WTC11 (cell line): ENCODE measurements at regions not wholly inside any gene's neighbourhood (a gene's known extent, or its start where the extent isn't known, plus 50 kb on each side); places are given as distances from the start of the nearest gene placed in this dataset.
A peak's percentile ranks its signal among the peaks of the same experiment; 100 is the strongest.
"Not testable (repeated sequence)": the region's sequence is repeated elsewhere in the genome, so short reads cannot be mapped to it uniquely, and the experiment has no call there.

Experiments
- ATAC-seq: fragments of 200-7000 bp; cut with Tn5 transposase; 2 replicates; pipeline ENCODE4 v1.10.0; 2021; ENCODE audit warnings: mild to moderate bottlenecking, moderate library complexity
- CTCF ChIA-PET: fragments of 300-600 bp; sonication (Branson Sonifier 250); formaldehyde crosslinking; loops from one replicate; lab custom pipeline; 2021; ENCODE audit warnings: antibody characterized with exemption; lab: Charles Lee
- POLR2A ChIA-PET: fragments of 350-600 bp; sonication (Branson Sonifier 250); formaldehyde crosslinking; loops from one replicate; lab custom pipeline; 2021; ENCODE audit warnings: antibody characterized with exemption; lab: Charles Lee
- DNase-seq: peaks from one replicate; pipeline ENCODE4 v3.0.0; 2021; ENCODE audit warnings: low spot score
- H3K27ac Mint-ChIP-seq: 2 replicates; pipeline ENCODE4 v1.8.0; 2021; ENCODE audit warnings: mixed read lengths
- H3K27me3 Mint-ChIP-seq: 2 replicates; pipeline ENCODE4 v1.8.0; 2021; ENCODE audit warnings: low read depth, mild to moderate bottlenecking, moderate library complexity, mixed read lengths
- H3K36me3 Mint-ChIP-seq: 2 replicates; pipeline ENCODE4 v1.8.0; 2021; ENCODE audit warnings: mixed read lengths
- H3K4me1 Mint-ChIP-seq: 2 replicates; pipeline ENCODE4 v1.8.0; 2022; ENCODE audit warnings: mixed read lengths
- H3K4me3 Mint-ChIP-seq: 2 replicates; pipeline ENCODE4 v1.8.0; 2021; ENCODE audit warnings: mild to moderate bottlenecking, moderate library complexity, mixed read lengths
- H3K9me3 Mint-ChIP-seq: 2 replicates; pipeline ENCODE4 v1.8.0; 2021; ENCODE audit warnings: mixed read lengths
- GABPB1 ChIP-seq: sonication (generic); formaldehyde crosslinking; IDR thresholded peaks from 2 replicates; pipeline ENCODE4 v1.8.1; 2023; ENCODE audit warnings: mild to moderate bottlenecking, missing genetic modification reagents

- POLR2A ChIA-PET, H3K27ac Mint-ChIP-seq, CTCF ChIA-PET, H3K36me3 Mint-ChIP-seq, H3K4me3 Mint-ChIP-seq, DNase-seq, H3K4me1 Mint-ChIP-seq, ATAC-seq: not testable (repeated sequence)
- peaks cover 24% of the 10 kb centered on the region for H3K27me3 Mint-ChIP-seq
- peaks cover 16% of the 10 kb centered on the region for H3K9me3 Mint-ChIP-seq
Measured at GRCh38 chr7:150119966-150120365, 203.2 kb upstream of the LRRC61 start.

- POLR2A ChIA-PET, ATAC-seq, H3K27ac Mint-ChIP-seq, H3K36me3 Mint-ChIP-seq, DNase-seq, H3K9me3 Mint-ChIP-seq, H3K4me3 Mint-ChIP-seq, CTCF ChIA-PET, H3K4me1 Mint-ChIP-seq: not testable (repeated sequence)
- H3K27me3 Mint-ChIP-seq = peaks cover 23% of the 10 kb centered on the region
- peak; percentile 50 for TF ChIP-seq GABPB1 (CRISPR knock-in tag)
Measured at GRCh38 chr7:150125831-150126230, 197.3 kb upstream of the LRRC61 start.

GRCh38 chr7:150134451-150134850 is 188.7 kb upstream of the LRRC61 start:
- H3K27ac Mint-ChIP-seq, H3K4me3 Mint-ChIP-seq, CTCF ChIA-PET, DNase-seq, ATAC-seq, H3K27me3 Mint-ChIP-seq, H3K4me1 Mint-ChIP-seq, POLR2A ChIA-PET, H3K36me3 Mint-ChIP-seq, H3K9me3 Mint-ChIP-seq: not testable (repeated sequence)

- H3K9me3 Mint-ChIP-seq = not testable (repeated sequence)
Measured at GRCh38 chr7:150135620-150136190, 187.4 kb upstream of the LRRC61 start.

GRCh38 chr7:150139840-150140239 is 183.3 kb upstream of the LRRC61 start:
- H3K9me3 Mint-ChIP-seq, H3K27me3 Mint-ChIP-seq, DNase-seq, H3K4me3 Mint-ChIP-seq, POLR2A ChIA-PET, ATAC-seq, CTCF ChIA-PET, H3K27ac Mint-ChIP-seq, H3K36me3 Mint-ChIP-seq, H3K4me1 Mint-ChIP-seq: not testable (repeated sequence)

More at GRCh38 chr7:150135620-150136190, 187.4 kb upstream of the LRRC61 start:
- POLR2A ChIA-PET, H3K27me3 Mint-ChIP-seq, DNase-seq, H3K4me3 Mint-ChIP-seq, ATAC-seq, H3K27ac Mint-ChIP-seq, CTCF ChIA-PET, H3K4me1 Mint-ChIP-seq, H3K36me3 Mint-ChIP-seq: not testable (repeated sequence)

- H3K4me3 Mint-ChIP-seq, DNase-seq, POLR2A ChIA-PET, H3K27me3 Mint-ChIP-seq, H3K27ac Mint-ChIP-seq, ATAC-seq, H3K9me3 Mint-ChIP-seq, H3K4me1 Mint-ChIP-seq, H3K36me3 Mint-ChIP-seq, CTCF ChIA-PET: not testable (repeated sequence)
Measured at GRCh38 chr7:150141525-150142345, 181.4 kb upstream of the LRRC61 start.

GRCh38 chr7:150146124-150146523 is 177.0 kb upstream of the LRRC61 start:
- H3K27ac Mint-ChIP-seq, H3K36me3 Mint-ChIP-seq, H3K27me3 Mint-ChIP-seq, ATAC-seq, POLR2A ChIA-PET, H3K4me1 Mint-ChIP-seq, CTCF ChIA-PET, DNase-seq, H3K4me3 Mint-ChIP-seq, H3K9me3 Mint-ChIP-seq: not testable (repeated sequence)

- H3K27ac Mint-ChIP-seq, H3K4me3 Mint-ChIP-seq, ATAC-seq, H3K36me3 Mint-ChIP-seq, H3K27me3 Mint-ChIP-seq, POLR2A ChIA-PET, DNase-seq, H3K4me1 Mint-ChIP-seq, CTCF ChIA-PET, H3K9me3 Mint-ChIP-seq: not testable (repeated sequence)
Measured at GRCh38 chr7:150147524-150147923, 175.6 kb upstream of the LRRC61 start.

- H3K4me1 Mint-ChIP-seq, CTCF ChIA-PET, H3K27ac Mint-ChIP-seq, POLR2A ChIA-PET, H3K9me3 Mint-ChIP-seq, H3K27me3 Mint-ChIP-seq, H3K4me3 Mint-ChIP-seq, DNase-seq, H3K36me3 Mint-ChIP-seq, ATAC-seq: not testable (repeated sequence)
Measured at GRCh38 chr7:150156015-150156414, 167.1 kb upstream of the LRRC61 start.

GRCh38 chr7:150158696-150159095 is 164.5 kb upstream of the LRRC61 start:
- H3K27ac Mint-ChIP-seq, H3K9me3 Mint-ChIP-seq, H3K36me3 Mint-ChIP-seq, H3K4me3 Mint-ChIP-seq, ATAC-seq, H3K27me3 Mint-ChIP-seq, H3K4me1 Mint-ChIP-seq, CTCF ChIA-PET, DNase-seq, POLR2A ChIA-PET: not testable (repeated sequence)

- POLR2A ChIA-PET, H3K27me3 Mint-ChIP-seq, H3K27ac Mint-ChIP-seq, H3K9me3 Mint-ChIP-seq, H3K36me3 Mint-ChIP-seq, DNase-seq, ATAC-seq, H3K4me1 Mint-ChIP-seq, H3K4me3 Mint-ChIP-seq: not testable (repeated sequence)
- CTCF ChIA-PET = interaction anchor here (0.7 kb wide), 1 partner anchor 197 kb away, joined by 3 read pairs; no protein-coding TSS in a partner anchor
Measured at GRCh38 chr7:150169515-150169914, 153.6 kb upstream of the LRRC61 start.

- POLR2A ChIA-PET, H3K27me3 Mint-ChIP-seq, H3K4me1 Mint-ChIP-seq, CTCF ChIA-PET, H3K27ac Mint-ChIP-seq, DNase-seq, ATAC-seq, H3K4me3 Mint-ChIP-seq, H3K36me3 Mint-ChIP-seq: not testable (repeated sequence)
- peaks cover 11% of the 10 kb centered on the region for H3K9me3 Mint-ChIP-seq
Measured at GRCh38 chr7:150169943-150170490, 153.1 kb upstream of the LRRC61 start.
